ENCODE measurements at regions not wholly inside any gene's neighbourhood (a gene's known extent, or its start where the extent isn't known, plus 50 kb on each side); places are given as distances from the start of the nearest gene placed in this dataset.

DNA sequence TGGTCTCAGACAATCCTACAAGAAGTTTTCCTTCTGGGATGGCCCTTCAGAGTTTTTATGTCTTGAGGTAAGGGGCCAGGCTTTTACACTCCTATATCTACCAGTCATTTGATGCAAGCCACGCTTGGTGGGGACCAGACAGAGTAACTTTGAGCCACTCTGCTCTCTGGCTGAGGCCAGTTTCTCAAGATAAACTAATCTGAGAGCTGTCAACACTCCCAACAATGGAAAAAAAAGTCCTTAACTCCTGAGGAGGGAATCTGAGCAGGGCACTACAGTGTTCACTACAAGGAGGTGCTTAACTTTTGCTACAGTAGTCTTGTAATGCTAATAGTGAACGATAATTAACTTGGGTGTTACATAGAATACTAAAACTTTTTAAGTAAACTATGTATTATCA lies 62.7 kb downstream of the MRPS30 start:
- Histone ChIP-seq H4K20me1 (ENCODE audit: control insufficient read depth, extremely low read depth, insufficient read depth, low read length) (no peaks in the 10 kb centered on the region), H3K4me3 (replicated peaks in 1 of 4; ENCODE audit: control extremely low read depth in 1 of 4, insufficient read depth in 1 of 4, low read depth in 3 of 4, low read length in 4 of 4) (no peak overlapping the region), H2AFZ (ENCODE audit: low read length) (no peak overlapping the region), H3K4me2 (ENCODE audit: extremely low read depth, insufficient read depth, low read length) (no peak overlapping the region), H3K27me3 (ENCODE audit: control insufficient read depth, insufficient read depth, low read length) (no peaks in the 10 kb centered on the region), H3K79me2 (ENCODE audit: control insufficient read depth, insufficient read depth, low read length) (no peaks in the 10 kb centered on the region), H3K9ac (ENCODE audit: insufficient read depth, low read length) (no peak overlapping the region), H3K36me3 (ENCODE audit: control insufficient read depth, insufficient read depth, low read length) (no peaks in the 10 kb centered on the region), H3K27ac (ENCODE audit: insufficient read depth, low read length) (no peak overlapping the region), H3K4me1 (ENCODE audit: control insufficient read depth, extremely low read depth, insufficient read depth, low read length) (no peaks in the 10 kb centered on the region), H3K9me3 (ENCODE audit: control insufficient read depth, insufficient read depth, low read depth, low read length) (no peaks in the 10 kb centered on the region)
- no peak for TF ChIP-seq CTCF (conservative IDR thresholded peaks at IDR 0.05 in 1 of 2, IDR thresholded peaks at IDR 0.05 in 1 of 2; ENCODE audit: low read depth in 1 of 2, low read length in 2 of 2)
- no peak for TF ChIP-seq EZH2 (IDR thresholded peaks at IDR 0.05; ENCODE audit: low read length, missing control alignments)
- no peak for DNase-seq (ENCODE audit: low read depth in 2 of 2)

DNA sequence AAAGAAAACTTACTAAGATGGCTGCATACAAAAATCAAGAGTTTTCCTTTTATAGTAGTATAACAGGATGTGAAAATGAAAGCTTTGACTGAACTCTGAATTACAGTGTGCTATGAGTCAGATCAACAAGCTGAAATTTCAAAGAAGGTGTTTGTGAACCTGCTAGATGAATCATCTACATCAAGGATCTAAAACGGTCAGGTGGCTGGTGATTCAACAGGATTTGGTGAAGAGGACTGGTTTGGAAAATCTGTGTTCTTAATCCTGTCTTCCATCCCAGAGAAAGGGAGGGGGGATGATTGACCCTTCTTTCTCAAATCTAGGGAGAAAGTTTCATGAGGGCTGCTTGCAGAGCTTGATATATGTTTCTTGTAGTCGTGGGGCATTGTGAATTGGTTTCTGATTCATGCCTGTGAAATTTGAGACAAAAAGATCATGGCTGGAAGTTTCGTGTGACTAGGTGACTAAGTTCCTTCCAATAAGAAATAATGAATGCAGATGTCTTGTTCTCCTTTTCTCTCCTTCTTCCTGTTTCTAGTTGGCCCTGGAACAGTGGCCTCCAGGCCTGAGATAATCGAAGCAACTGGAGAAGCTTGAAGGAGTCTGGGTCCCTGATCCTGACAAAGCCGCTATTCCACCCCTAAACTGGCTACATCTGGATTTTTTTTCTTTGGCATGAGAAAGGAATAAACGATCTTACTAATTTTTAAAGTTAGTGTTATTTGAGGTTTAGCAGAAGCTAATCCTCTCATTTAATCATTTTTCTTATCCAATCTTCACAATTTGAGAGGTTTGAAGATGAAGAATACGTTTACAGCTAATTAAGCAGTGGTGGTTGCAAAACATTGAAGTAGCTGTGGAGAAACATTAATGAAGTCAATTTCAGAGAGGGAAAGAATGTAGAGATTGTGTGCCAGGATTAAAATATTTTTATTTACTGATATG lies 67.2 kb downstream of the MRPS30 start:
- Histone ChIP-seq H2AFZ (ENCODE audit: low read length) (peak overlapping the region; percentile 32), H3K27me3 (ENCODE audit: control insufficient read depth, insufficient read depth, low read length) (no peaks in the 10 kb centered on the region), H3K9ac (ENCODE audit: insufficient read depth, low read length) (no peak overlapping the region), H3K4me1 (ENCODE audit: control insufficient read depth, extremely low read depth, insufficient read depth, low read length) (no peaks in the 10 kb centered on the region), H3K4me3 (replicated peaks in 1 of 4; ENCODE audit: control extremely low read depth in 1 of 4, insufficient read depth in 1 of 4, low read depth in 3 of 4, low read length in 4 of 4) (peak overlapping the region in 2 of 4 experiments; percentile 7 to 30), H3K36me3 (ENCODE audit: control insufficient read depth, insufficient read depth, low read length) (no peaks in the 10 kb centered on the region), H3K4me2 (ENCODE audit: extremely low read depth, insufficient read depth, low read length) (no peak overlapping the region), H4K20me1 (ENCODE audit: control insufficient read depth, extremely low read depth, insufficient read depth, low read length) (no peaks in the 10 kb centered on the region), H3K9me3 (ENCODE audit: control insufficient read depth, insufficient read depth, low read depth, low read length) (no peaks in the 10 kb centered on the region), H3K27ac (ENCODE audit: insufficient read depth, low read length) (peak overlapping the region; percentile 54), H3K79me2 (ENCODE audit: control insufficient read depth, insufficient read depth, low read length) (no peaks in the 10 kb centered on the region)
- TF ChIP-seq EZH2 (IDR thresholded peaks at IDR 0.05; ENCODE audit: low read length, missing control alignments) (no peak), CTCF (conservative IDR thresholded peaks at IDR 0.05 in 1 of 2, IDR thresholded peaks at IDR 0.05 in 1 of 2; ENCODE audit: low read depth in 1 of 2, low read length in 2 of 2) (no peak)
- peak; percentile 74 to 94 for DNase-seq (ENCODE audit: low read depth in 2 of 2)

- H3K27me3 ChIP-seq (ENCODE audit: control insufficient read depth, insufficient read depth, low read length): no peaks in the 10 kb centered on the region
- no peaks in the 10 kb centered on the region for H3K36me3 ChIP-seq (ENCODE audit: control insufficient read depth, insufficient read depth, low read length)
- no peaks in the 10 kb centered on the region for H3K4me1 ChIP-seq (ENCODE audit: control insufficient read depth, extremely low read depth, insufficient read depth, low read length)
- no peaks in the 10 kb centered on the region for H3K79me2 ChIP-seq (ENCODE audit: control insufficient read depth, insufficient read depth, low read length)
- no peak for DNase-seq (ENCODE audit: low read depth in 2 of 2)
- TF ChIP-seq EZH2 (IDR thresholded peaks at IDR 0.05; ENCODE audit: low read length, missing control alignments): no peak
- no peaks in the 10 kb centered on the region for H4K20me1 ChIP-seq (ENCODE audit: control insufficient read depth, extremely low read depth, insufficient read depth, low read length)
- H3K4me3 ChIP-seq (replicated peaks in 1 of 4; ENCODE audit: control extremely low read depth in 1 of 4, insufficient read depth in 1 of 4, low read depth in 3 of 4, low read length in 4 of 4): no peak overlapping the region
- no peaks in the 10 kb centered on the region for H3K9me3 ChIP-seq (ENCODE audit: control insufficient read depth, insufficient read depth, low read depth, low read length)
- no peak overlapping the region for H3K4me2 ChIP-seq (ENCODE audit: extremely low read depth, insufficient read depth, low read length)
- no peak overlapping the region for H3K9ac ChIP-seq (ENCODE audit: insufficient read depth, low read length)
- H3K27ac ChIP-seq (ENCODE audit: insufficient read depth, low read length): no peak overlapping the region
- no peak overlapping the region for H2AFZ ChIP-seq (ENCODE audit: low read length)
These were observed 72.5 kb downstream of the MRPS30 start for GRCh38 chr5:44881266-44881665.
